Liver (tissue), 8 donors: ENCODE measurements at regions not wholly inside any gene's neighbourhood (a gene's known extent, or its start where the extent isn't known, plus 50 kb on each side); places are given as distances from the start of the nearest gene placed in this dataset.

Experiments used
- DNase-seq: peaks from one replicate; pipeline ENCODE4 v3.0.0-alpha.2; 2017; ENCODE audit warnings: low spot score
- H3K27ac ChIP-seq, 2 donors: one replicate each; pipeline ENCODE4 v1.7.0; 2013; ENCODE audit warnings: inconsistent platforms in 2 of 2, low read length in 2 of 2, control low read depth in 1 of 2, low read depth in 1 of 2, mild to moderate bottlenecking in 1 of 2
- H3K27me3 ChIP-seq, 4 donors: one replicate each; pipeline versions ENCODE4 v1.6.1 to v1.7.0; 2013; ENCODE audit warnings: low read length in 3 of 4, inconsistent platforms in 1 of 4, mild to moderate bottlenecking in 1 of 4, moderate library complexity in 1 of 4; ENCODE audit not compliant: control insufficient read depth in 4 of 4, insufficient read depth in 4 of 4
- H3K36me3 ChIP-seq, 4 donors: one replicate each; pipeline versions ENCODE4 v1.6.1 to v1.7.0; 2013; ENCODE audit warnings: low read length in 3 of 4, mild to moderate bottlenecking in 3 of 4, low read depth in 1 of 4, moderate library complexity in 1 of 4; ENCODE audit not compliant: control insufficient read depth in 4 of 4, insufficient read depth in 3 of 4
- H3K4me1 ChIP-seq, 4 donors: one replicate each; pipeline versions ENCODE4 v1.6.1 to v1.7.0; 2013; ENCODE audit warnings: low read length in 3 of 4, mild to moderate bottlenecking in 3 of 4, moderate library complexity in 1 of 4; ENCODE audit not compliant: control insufficient read depth in 4 of 4, insufficient read depth in 4 of 4
- H3K4me3 ChIP-seq, 3 donors: one replicate each; pipeline versions ENCODE4 v1.6.1 to v1.7.0; 2013; ENCODE audit warnings: low read length in 3 of 3, control low read depth in 1 of 3, low read depth in 1 of 3, mild to moderate bottlenecking in 1 of 3
- H3K9ac ChIP-seq, 2 donors: one replicate each; pipeline ENCODE4 v1.7.0; 2013; ENCODE audit warnings: low read length in 2 of 2, mild to moderate bottlenecking in 2 of 2, moderate library complexity in 2 of 2, control low read depth in 1 of 2, low read depth in 1 of 2
- H3K9me3 ChIP-seq, 4 donors: one replicate each; pipeline versions ENCODE4 v1.6.1 to v1.7.0; 2013; ENCODE audit warnings: low read length in 3 of 4; ENCODE audit not compliant: control insufficient read depth in 4 of 4
- CTCF ChIP-seq: fragments of 150-350 bp; IDR thresholded peaks from 2 replicates; pipeline ENCODE4 v1.5.1; 2017; ENCODE audit warnings: improper control_type of control experiment, low read depth, low read length; ENCODE audit not compliant: missing input control
- EGR1 ChIP-seq, 2 donors: IDR thresholded peaks; 2 replicates each; pipeline ENCODE4 v1.6.1; 2016 to 2018; ENCODE audit warnings: antibody characterized with exemption in 2 of 2, low read depth in 2 of 2
- FOXA1 ChIP-seq: IDR thresholded peaks from 2 replicates; pipeline ENCODE4 v1.6.1; 2016; ENCODE audit warnings: antibody characterized with exemption
- GABPA ChIP-seq, 2 donors: IDR thresholded peaks in 1 of 2; conservative IDR thresholded peaks in 1 of 2; 2 replicates each; pipeline ENCODE4 v1.6.1; 2016; ENCODE audit warnings: antibody characterized with exemption in 2 of 2, mild to moderate bottlenecking in 1 of 2, moderate library complexity in 1 of 2
- HNF4A ChIP-seq, 2 donors: conservative IDR thresholded peaks; 2 replicates each; pipeline ENCODE4 v1.6.1; 2016; ENCODE audit warnings: antibody characterized with exemption in 2 of 2, mild to moderate bottlenecking in 2 of 2
- HNF4G ChIP-seq: IDR thresholded peaks from 2 replicates; pipeline ENCODE4 v1.6.1; 2016; ENCODE audit warnings: antibody characterized with exemption
- MAX ChIP-seq: IDR thresholded peaks from 2 replicates; pipeline ENCODE4 v1.6.1; 2016; ENCODE audit warnings: antibody characterized with exemption
- NR2F2 ChIP-seq: IDR thresholded peaks from 2 replicates; pipeline ENCODE4 v1.6.1; 2016; ENCODE audit warnings: antibody characterized with exemption
- RAD21 ChIP-seq, 2 donors: IDR thresholded peaks; 2 replicates each; pipeline ENCODE4 v1.6.1; 2016; ENCODE audit warnings: antibody characterized with exemption in 2 of 2, mild to moderate bottlenecking in 2 of 2
- RXRA ChIP-seq, 2 donors: IDR thresholded peaks; 2 replicates each; pipeline ENCODE4 v1.6.1; 2017 to 2018; ENCODE audit warnings: antibody characterized with exemption in 2 of 2, mild to moderate bottlenecking in 1 of 2
- SP1 ChIP-seq: IDR thresholded peaks from 2 replicates; pipeline ENCODE4 v1.6.1; 2018; ENCODE audit warnings: antibody characterized with exemption, mild to moderate bottlenecking
- TAF1 ChIP-seq: conservative IDR thresholded peaks from 2 replicates; pipeline ENCODE4 v1.6.1; 2016; ENCODE audit warnings: antibody characterized with exemption, mild to moderate bottlenecking
- YY1 ChIP-seq: IDR thresholded peaks from 2 replicates; pipeline ENCODE4 v1.6.1; 2016; ENCODE audit warnings: antibody characterized with exemption, mild to moderate bottlenecking
- ZBTB33 ChIP-seq: IDR thresholded peaks from 2 replicates; pipeline ENCODE4 v1.6.1; 2016; ENCODE audit warnings: antibody characterized with exemption
- WGBS: extraction: QIAGEN DNeasy Blood & Tissue Kit; methylation state at CpG from one replicate; pipeline ENCODE4 v1.1.7; 2013; 5-methylcytosine and 5-hydroxymethylcytosine counted together
- donor health status: healthy.
- donor health status: healthy.
- donor health status: healthy.
- donor health status: healthy.
- donor health status: healthy.

GRCh38 chr2:64283006-64283570 is 138.9 kb upstream of the PELI1 start:
- 95% methylated on average over 5 of the region's 5 CpGs for WGBS
- Histone ChIP-seq H3K4me1 (no peaks in the 10 kb centered on the region), H3K9me3 (no peaks in the 10 kb centered on the region), H3K9ac (no peak overlapping the region), H3K4me3 (no peak overlapping the region), H3K27ac (no peak overlapping the region), H3K27me3 (no peaks in the 10 kb centered on the region), H3K36me3 (no peaks in the 10 kb centered on the region)
- no peak for TF ChIP-seq NR2F2
- no peak for TF ChIP-seq HNF4G
- no peak for TF ChIP-seq RXRA (IDR thresholded peaks at IDR 0.05)
- no peak for TF ChIP-seq SP1
- TF ChIP-seq EGR1 (IDR thresholded peaks at IDR 0.05; ENCODE audit: low read depth in 2 of 2) = no peak
- TF ChIP-seq MAX = no peak
- TF ChIP-seq GABPA (IDR thresholded peaks at IDR 0.05 in 1 of 2, conservative IDR thresholded peaks at IDR 0.05 in 1 of 2) = no peak
- TF ChIP-seq ZBTB33 = no peak
- no peak for TF ChIP-seq FOXA1
- no peak for TF ChIP-seq CTCF
- no peak for TF ChIP-seq RAD21 (IDR thresholded peaks at IDR 0.05)
- no peak for TF ChIP-seq TAF1
- no peak for TF ChIP-seq YY1
- DNase-seq = no peak

GRCh38 chr2:64283641-64284361 is 139.6 kb upstream of the PELI1 start:
- H3K36me3 ChIP-seq = no peaks in the 10 kb centered on the region
- no peak for TF ChIP-seq YY1
- TF ChIP-seq CTCF = no peak
- TF ChIP-seq NR2F2 = no peak
- TF ChIP-seq HNF4A (conservative IDR thresholded peaks at IDR 0.05) = no peak
- TF ChIP-seq RAD21 (IDR thresholded peaks at IDR 0.05) = peak in 1 of 2 donors; percentile 22
- TF ChIP-seq RXRA (IDR thresholded peaks at IDR 0.05) = peak in 1 of 2 donors; percentile 5
- TF ChIP-seq HNF4G = no peak
- no peak overlapping the region for H3K4me3 ChIP-seq
- no peaks in the 10 kb centered on the region for H3K9me3 ChIP-seq
- H3K27ac ChIP-seq = peak overlapping the region; percentile 10 to 14
- DNase-seq = no peak
- no peak overlapping the region for H3K9ac ChIP-seq
- no peaks in the 10 kb centered on the region for H3K27me3 ChIP-seq
- no peaks in the 10 kb centered on the region for H3K4me1 ChIP-seq
- WGBS = 68% methylated on average over 15 of the region's 15 CpGs
